ENCODE measurements at regions not wholly inside any gene's neighbourhood (a gene's known extent, or its start where the extent isn't known, plus 50 kb on each side); places are given as distances from the start of the nearest gene placed in this dataset.
A peak's percentile ranks its signal among the peaks of the same experiment; 100 is the strongest.

DNA sequence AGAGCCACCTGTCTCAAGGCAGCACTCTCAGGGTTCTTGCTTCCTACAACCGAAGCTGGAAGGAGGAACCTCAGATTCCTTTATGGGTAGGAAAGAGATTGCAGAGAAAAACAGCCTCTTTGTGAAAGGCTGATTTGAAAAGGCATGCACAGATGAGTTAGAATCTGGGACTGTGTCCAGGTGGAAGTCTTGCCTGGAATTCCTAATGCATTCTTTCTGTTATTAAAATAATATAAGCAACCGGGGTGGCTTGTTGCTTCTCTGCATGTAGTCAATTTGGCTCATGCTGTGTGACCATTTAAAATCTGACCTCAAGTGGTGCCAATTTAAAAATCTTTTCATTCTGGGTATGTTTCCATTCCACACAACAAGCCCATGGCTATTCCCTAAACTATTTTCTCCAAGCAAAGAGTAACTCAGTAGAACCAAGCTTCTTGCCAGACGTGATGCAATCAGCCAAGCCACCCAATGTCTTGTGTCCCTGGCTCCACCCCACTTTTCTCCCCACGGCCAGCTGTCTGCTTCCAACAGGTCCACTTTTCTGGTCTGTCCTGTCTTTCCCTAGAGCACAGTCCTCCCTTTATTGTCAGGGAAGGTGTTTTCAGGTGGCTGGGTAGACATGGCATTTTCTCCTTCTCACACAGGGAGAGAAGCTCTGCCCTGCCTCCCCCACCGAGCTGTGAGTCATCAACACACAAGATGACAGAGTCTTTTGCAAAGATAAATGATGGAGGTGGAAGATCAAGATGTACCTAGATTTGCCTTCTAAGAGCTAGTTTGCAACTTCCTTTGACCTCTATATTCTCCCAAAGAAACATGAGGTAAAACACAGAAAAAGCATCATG is 394.3 kb downstream of the FOXO1 start (continued):
- TF ChIP-seq ZSCAN23 (tag by site-specific recombination; IDR thresholded peaks at IDR 0.05), result no peak
- no peak for TF ChIP-seq ZNF175 (tag by site-specific recombination; IDR thresholded peaks at IDR 0.05)
- TF ChIP-seq ZNF560 (tag by site-specific recombination; IDR thresholded peaks at IDR 0.05; ENCODE audit: borderline replicate concordance), result no peak
- no peak for TF ChIP-seq HOXD13 (CRISPR knock-in tag; IDR thresholded peaks at IDR 0.05; ENCODE audit: borderline replicate concordance)
- no peak for TF ChIP-seq ZNF792 (tag by site-specific recombination; IDR thresholded peaks at IDR 0.05)
- 0 out of 2 replicates have a peak, but pooled peaks have one; percentile 51 for TF ChIP-seq PRDM1 (tag by site-specific recombination; IDR thresholded peaks at IDR 0.05)
- no peak for TF ChIP-seq GLI2 (tag by site-specific recombination; IDR thresholded peaks at IDR 0.05; ENCODE audit: borderline replicate concordance, low read depth)
- 0 out of 2 replicates have a peak, but pooled peaks have one; percentile 24 for TF ChIP-seq MEIS1 (CRISPR knock-in tag; IDR thresholded peaks at IDR 0.05; ENCODE audit: borderline replicate concordance)
- TF ChIP-seq ZNF701 (tag by site-specific recombination; IDR thresholded peaks at IDR 0.05), result no peak
- peak; percentile 71; the same call in 1 of the 2 replicates for TF ChIP-seq SCRT2 (tag by site-specific recombination; IDR thresholded peaks at IDR 0.05)
- no peak for TF ChIP-seq ZNF596 (tag by site-specific recombination; IDR thresholded peaks at IDR 0.05)
- TF ChIP-seq PRDM10 (tag by site-specific recombination; IDR thresholded peaks at IDR 0.05), result no peak
- TF ChIP-seq ZNF302 (tag by site-specific recombination; IDR thresholded peaks at IDR 0.05; ENCODE audit: low read depth), result no peak
- TF ChIP-seq KLF10 (tag by site-specific recombination; IDR thresholded peaks at IDR 0.05), result no peak
- peak; percentile 49 for TF ChIP-seq ZIC2 (tag by site-specific recombination; IDR thresholded peaks at IDR 0.05)
- TF ChIP-seq, protein P1, sequence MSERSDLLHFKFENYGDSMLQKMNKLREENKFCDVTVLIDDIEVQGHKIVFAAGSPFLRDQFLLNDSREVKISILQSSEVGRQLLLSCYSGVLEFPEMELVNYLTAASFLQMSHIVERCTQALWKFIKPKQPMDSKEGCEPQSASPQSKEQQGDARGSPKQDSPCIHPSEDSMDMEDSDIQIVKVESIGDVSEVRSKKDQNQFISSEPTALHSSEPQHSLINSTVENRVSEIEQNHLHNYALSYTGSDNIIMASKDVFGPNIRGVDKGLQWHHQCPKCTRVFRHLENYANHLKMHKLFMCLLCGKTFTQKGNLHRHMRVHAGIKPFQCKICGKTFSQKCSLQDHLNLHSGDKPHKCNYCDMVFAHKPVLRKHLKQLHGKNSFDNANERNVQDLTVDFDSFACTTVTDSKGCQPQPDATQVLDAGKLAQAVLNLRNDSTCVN (tag by site-specific recombination; optimal IDR thresholded peaks at IDR 0.05), result no peak
- TF ChIP-seq SP7 (tag by site-specific recombination; IDR thresholded peaks at IDR 0.05), result peak; percentile 19; the same call in 1 of the 2 replicates
- TF ChIP-seq ZNF366 (tag by site-specific recombination; conservative IDR thresholded peaks at IDR 0.05), result peak; percentile 59; the same call in 1 of the 2 replicates
- no peak for TF ChIP-seq BCL6B (tag by site-specific recombination; IDR thresholded peaks at IDR 0.05)
- TF ChIP-seq ZBTB8A (tag by site-specific recombination; IDR thresholded peaks at IDR 0.05), result no peak
- no peak for TF ChIP-seq ZNF211 (tag by site-specific recombination; IDR thresholded peaks at IDR 0.05; ENCODE audit: low read depth)
- TF ChIP-seq FEZF1 (tag by site-specific recombination; IDR thresholded peaks at IDR 0.05), result no peak
- TF ChIP-seq GLIS1 (tag by site-specific recombination; IDR thresholded peaks at IDR 0.05), result peak; percentile 85
- no peak for TF ChIP-seq SP3 (tag by site-specific recombination; IDR thresholded peaks at IDR 0.05)
- TF ChIP-seq, protein P2, sequence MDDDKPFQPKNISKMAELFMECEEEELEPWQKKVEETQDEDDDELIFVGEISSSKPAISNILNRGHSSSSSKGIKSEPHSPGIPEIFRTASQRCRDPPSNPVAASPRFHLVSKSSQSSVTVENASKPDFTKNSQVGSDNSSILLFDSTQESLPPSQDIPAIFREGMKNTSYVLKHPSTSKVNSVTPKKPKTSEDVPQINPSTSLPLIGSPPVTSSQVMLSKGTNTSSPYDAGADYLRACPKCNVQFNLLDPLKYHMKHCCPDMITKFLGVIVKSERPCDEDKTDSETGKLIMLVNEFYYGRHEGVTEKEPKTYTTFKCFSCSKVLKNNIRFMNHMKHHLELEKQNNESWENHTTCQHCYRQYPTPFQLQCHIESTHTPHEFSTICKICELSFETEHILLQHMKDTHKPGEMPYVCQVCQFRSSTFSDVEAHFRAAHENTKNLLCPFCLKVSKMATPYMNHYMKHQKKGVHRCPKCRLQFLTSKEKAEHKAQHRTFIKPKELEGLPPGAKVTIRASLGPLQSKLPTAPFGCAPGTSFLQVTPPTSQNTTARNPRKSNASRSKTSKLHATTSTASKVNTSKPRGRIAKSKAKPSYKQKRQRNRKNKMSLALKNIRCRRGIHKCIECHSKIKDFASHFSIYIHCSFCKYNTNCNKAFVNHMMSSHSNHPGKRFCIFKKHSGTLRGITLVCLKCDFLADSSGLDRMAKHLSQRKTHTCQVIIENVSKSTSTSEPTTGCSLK (tag by site-specific recombination; IDR thresholded peaks at IDR 0.05), result no peak
- TF ChIP-seq, protein P3, sequence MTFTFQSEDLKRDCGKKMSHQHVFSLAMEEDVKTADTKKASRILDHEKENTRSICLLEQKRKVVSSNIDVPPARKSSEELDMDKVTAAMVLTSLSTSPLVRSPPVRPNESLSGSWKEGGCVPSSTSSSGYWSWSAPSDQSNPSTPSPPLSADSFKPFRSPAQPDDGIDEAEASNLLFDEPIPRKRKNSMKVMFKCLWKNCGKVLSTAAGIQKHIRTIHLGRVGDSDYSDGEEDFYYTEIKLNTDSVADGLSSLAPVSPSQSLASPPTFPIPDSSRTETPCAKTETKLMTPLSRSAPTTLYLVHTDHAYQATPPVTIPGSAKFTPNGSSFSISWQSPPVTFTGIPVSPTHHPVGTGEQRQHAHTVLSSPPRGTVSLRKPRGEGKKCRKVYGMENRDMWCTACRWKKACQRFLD (tag by site-specific recombination; IDR thresholded peaks at IDR 0.05), result no peak
- TF ChIP-seq ZNF202 (tag by site-specific recombination; IDR thresholded peaks at IDR 0.05; ENCODE audit: borderline replicate concordance), result no peak
- no peak for TF ChIP-seq IKZF3 (tag by site-specific recombination; IDR thresholded peaks at IDR 0.05)
- TF ChIP-seq ZNF830 (tag by site-specific recombination; IDR thresholded peaks at IDR 0.05; ENCODE audit: low read depth), result no peak
